ENCODE measurements at regions not wholly inside any gene's neighbourhood (a gene's known extent, or its start where the extent isn't known, plus 50 kb on each side); places are given as distances from the start of the nearest gene placed in this dataset.
"Not testable (repeated sequence)": the region's sequence is repeated elsewhere in the genome, so short reads cannot be mapped to it uniquely, and the experiment has no call there.

DNA sequence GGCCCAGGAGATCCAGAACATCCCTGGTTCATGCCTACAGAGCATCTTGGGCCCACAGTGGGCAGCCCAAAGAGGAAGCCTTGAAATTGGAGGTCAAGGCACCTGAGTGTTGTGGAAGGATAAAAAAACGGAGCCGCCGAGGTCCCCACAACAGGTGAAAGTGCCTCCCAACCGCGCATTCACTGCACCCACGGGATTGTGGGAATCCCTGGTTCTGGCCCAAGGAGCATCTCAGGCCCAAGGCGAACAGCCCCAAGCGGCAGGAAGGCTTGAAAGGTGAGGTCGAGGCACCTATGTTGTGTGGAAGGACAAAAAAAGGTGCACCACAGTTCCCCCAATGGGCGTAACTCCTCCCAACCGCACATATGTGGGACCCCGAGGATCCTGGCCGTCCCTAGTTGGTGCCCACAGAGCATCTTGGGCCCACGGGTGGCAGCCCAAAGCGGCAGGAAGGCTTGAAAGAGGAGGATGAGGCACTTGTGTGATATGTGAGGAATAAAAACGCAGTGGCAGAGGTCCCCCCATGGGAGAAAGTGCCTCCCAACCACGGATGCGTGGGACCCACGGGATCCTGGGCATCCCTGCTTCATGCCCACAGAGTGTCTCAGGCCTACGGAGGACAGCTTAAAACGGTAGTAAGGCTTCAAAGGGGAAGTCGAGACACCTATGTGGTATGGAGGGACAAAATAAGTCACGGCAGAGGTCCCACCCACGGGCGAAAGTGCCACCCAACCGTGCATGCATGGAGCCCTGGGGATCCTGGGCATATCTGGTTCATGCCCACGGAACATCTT, 583.9 kb downstream of the ALG10 start:
- no peak for TF ChIP-seq CTCF (IDR thresholded peaks at IDR 0.05; ENCODE audit: insufficient read depth in 1 of 2, low read depth in 1 of 2, low read length in 1 of 2, severe bottlenecking in 1 of 2, unreplicated experiment in 1 of 2)
- Histone ChIP-seq H3K36me3 (ENCODE audit: control insufficient read depth, insufficient read depth, low read length) (no peaks in the 10 kb centered on the region), H3K9me3 (peaks cover 56% of the 10 kb centered on the region), H3K4me3 (ENCODE audit: low read depth, low read length) (no peak overlapping the region), H3K4me1 (no peaks in the 10 kb centered on the region), H3K27me3 (replicated peaks; ENCODE audit: control insufficient read depth, insufficient read depth, low read length) (no peaks in the 10 kb centered on the region; the same call in 1 of the 2 replicates)
- H3K36me3 Mint-ChIP-seq (ENCODE audit: insufficient read depth, unreplicated experiment), result peaks cover 5% of the 10 kb centered on the region
- no peak overlapping the region for H3K27ac Mint-ChIP-seq (ENCODE audit: unreplicated experiment)
- no TSS peak for BruUV-seq (replicated peaks)
- H3K4me1 Mint-ChIP-seq (ENCODE audit: low read depth, unreplicated experiment), result no peaks in the 10 kb centered on the region
- POLR2A ChIA-PET, result no interaction called here
- H3K9me3 Mint-ChIP-seq (ENCODE audit: unreplicated experiment), result peaks cover 64% of the 10 kb centered on the region
- no peaks in the 10 kb centered on the region for H3K27me3 Mint-ChIP-seq (ENCODE audit: insufficient read depth, unreplicated experiment)
- intact Hi-C loops (cut with micrococcal nuclease; ENCODE audit: unreplicated experiment), result no loop called here
- CTCF ChIA-PET, result no interaction called here
- DNase-seq, result no peak
- no peak overlapping the region for H3K4me3 Mint-ChIP-seq (ENCODE audit: unreplicated experiment)

DNA sequence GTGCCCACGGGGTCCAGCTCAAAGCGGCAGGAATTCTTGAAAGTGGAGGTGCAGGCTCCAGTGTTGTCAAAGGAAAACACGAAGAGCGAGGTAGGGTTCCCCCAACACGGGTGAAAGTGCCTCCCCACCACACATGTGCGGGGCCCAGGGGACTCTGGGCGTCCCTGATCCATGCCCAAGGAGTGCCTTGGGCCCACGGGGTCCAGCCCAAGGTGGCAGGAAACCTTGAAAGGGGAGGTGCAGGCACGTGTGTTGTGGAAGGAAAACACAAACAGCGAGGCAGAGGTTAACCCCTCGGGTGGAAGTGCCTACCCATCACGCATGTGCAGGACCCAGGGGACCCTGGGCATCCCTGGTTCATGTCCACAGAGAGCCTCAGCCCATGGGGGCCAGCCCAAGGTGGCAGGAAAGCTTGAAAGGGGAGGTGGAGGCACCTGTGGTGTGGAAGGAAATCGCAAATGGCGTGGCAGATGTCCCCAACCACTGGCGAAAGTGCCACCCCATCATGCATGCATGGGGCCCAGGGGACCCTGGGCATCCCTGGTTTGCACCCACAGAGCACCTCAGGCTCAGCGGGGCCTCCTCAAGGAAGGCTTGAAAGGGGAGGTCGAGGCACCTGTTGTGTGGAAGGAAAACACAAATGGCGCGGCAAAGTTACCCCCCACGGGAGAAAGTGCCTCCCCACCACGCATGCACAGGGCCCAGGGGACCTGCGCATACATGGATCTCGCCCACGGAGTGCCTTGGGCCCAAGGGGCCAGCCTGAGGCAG, 584.6 kb downstream of the ALG10 start:
- H3K36me3 ChIP-seq (ENCODE audit: control insufficient read depth, insufficient read depth, low read length), result no peaks in the 10 kb centered on the region
- H3K4me1 ChIP-seq, result no peaks in the 10 kb centered on the region
- Mint-ChIP-seq H3K27ac (ENCODE audit: unreplicated experiment) (no peak overlapping the region), H3K27me3 (ENCODE audit: insufficient read depth, unreplicated experiment) (no peaks in the 10 kb centered on the region), H3K4me3 (ENCODE audit: unreplicated experiment) (no peak overlapping the region), H3K36me3 (ENCODE audit: insufficient read depth, unreplicated experiment) (peaks cover 1% of the 10 kb centered on the region), H3K9me3 (ENCODE audit: unreplicated experiment) (peaks cover 64% of the 10 kb centered on the region), H3K4me1 (ENCODE audit: low read depth, unreplicated experiment) (no peaks in the 10 kb centered on the region)
- no peak overlapping the region for H3K4me3 ChIP-seq (ENCODE audit: low read depth, low read length)
- DNase-seq, result no peak
- CTCF ChIA-PET, result no interaction called here
- TF ChIP-seq CTCF (IDR thresholded peaks at IDR 0.05; ENCODE audit: insufficient read depth in 1 of 2, low read depth in 1 of 2, low read length in 1 of 2, severe bottlenecking in 1 of 2, unreplicated experiment in 1 of 2), result no peak
- intact Hi-C loops (cut with micrococcal nuclease; ENCODE audit: unreplicated experiment), result no loop called here
- BruUV-seq (replicated peaks), result no TSS peak
- POLR2A ChIA-PET, result no interaction called here
- peaks cover 49% of the 10 kb centered on the region for H3K9me3 ChIP-seq
- no peaks in the 10 kb centered on the region; the same call in 1 of the 2 replicates for H3K27me3 ChIP-seq (replicated peaks; ENCODE audit: control insufficient read depth, insufficient read depth, low read length)

DNA sequence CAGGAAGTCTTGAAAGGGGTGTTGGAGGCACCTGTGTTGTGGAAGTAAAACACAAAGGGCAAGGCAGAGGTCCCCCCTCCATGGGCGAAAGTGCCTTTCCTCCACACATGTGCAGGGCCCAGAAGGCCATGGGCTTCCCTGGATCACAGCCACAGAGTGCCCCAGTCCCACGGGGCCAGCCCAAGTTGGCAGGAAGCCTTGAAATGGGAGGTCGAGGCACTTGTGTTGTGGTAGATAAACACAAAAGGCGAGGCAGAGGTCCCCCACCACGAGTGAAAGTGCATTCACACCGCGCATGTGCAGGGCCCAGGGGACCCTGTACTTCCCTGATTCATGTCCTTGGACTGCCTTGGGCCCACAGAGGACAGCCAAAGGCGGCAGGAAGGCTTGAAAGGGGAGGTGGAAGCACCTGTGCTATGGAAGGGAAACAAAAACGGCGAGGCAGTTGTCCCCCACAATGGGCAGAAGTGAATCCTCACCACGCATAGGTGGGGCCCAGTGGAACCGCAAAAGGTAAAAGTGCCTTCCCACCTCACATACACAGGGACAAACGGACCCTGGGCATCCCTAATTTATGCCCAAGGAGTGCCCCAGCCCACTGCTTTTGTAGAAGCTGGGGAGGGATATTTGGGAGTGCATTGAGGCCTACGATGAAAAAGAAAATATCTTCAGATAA, 585.4 kb downstream of the ALG10 start:
- no peak for TF ChIP-seq CTCF (IDR thresholded peaks at IDR 0.05; ENCODE audit: insufficient read depth in 1 of 2, low read depth in 1 of 2, low read length in 1 of 2, severe bottlenecking in 1 of 2, unreplicated experiment in 1 of 2)
- POLR2A ChIA-PET, result no interaction called here
- intact Hi-C loops (cut with micrococcal nuclease; ENCODE audit: unreplicated experiment), result no loop called here
- H3K4me1 Mint-ChIP-seq (ENCODE audit: low read depth, unreplicated experiment), result no peaks in the 10 kb centered on the region
- H3K27me3 ChIP-seq (replicated peaks; ENCODE audit: control insufficient read depth, insufficient read depth, low read length), result no peaks in the 10 kb centered on the region
- peaks cover 64% of the 10 kb centered on the region for H3K9me3 Mint-ChIP-seq (ENCODE audit: unreplicated experiment)
- H3K4me3 Mint-ChIP-seq (ENCODE audit: unreplicated experiment), result no peak overlapping the region
- no TSS peak for BruUV-seq (replicated peaks)
- peaks cover 43% of the 10 kb centered on the region for H3K9me3 ChIP-seq
- CTCF ChIA-PET, result no interaction called here
- H3K36me3 ChIP-seq (ENCODE audit: control insufficient read depth, insufficient read depth, low read length), result no peaks in the 10 kb centered on the region
- H3K27me3 Mint-ChIP-seq (ENCODE audit: insufficient read depth, unreplicated experiment), result no peaks in the 10 kb centered on the region
- H3K27ac Mint-ChIP-seq (ENCODE audit: unreplicated experiment), result no peak overlapping the region
- no peaks in the 10 kb centered on the region for H3K36me3 Mint-ChIP-seq (ENCODE audit: insufficient read depth, unreplicated experiment)
- H3K4me1 ChIP-seq, result no peaks in the 10 kb centered on the region
- no peak for DNase-seq
- no peak overlapping the region for H3K4me3 ChIP-seq (ENCODE audit: low read depth, low read length)

GRCh38 chr12:34613988-34614387, 591.7 kb downstream of the ALG10 start:
- CTCF ChIA-PET; H3K4me3 Mint-ChIP-seq (ENCODE audit: unreplicated experiment); H3K4me1 Mint-ChIP-seq (ENCODE audit: low read depth, unreplicated experiment); POLR2A ChIA-PET; H3K4me1 ChIP-seq; H3K36me3 Mint-ChIP-seq (ENCODE audit: insufficient read depth, unreplicated experiment); H3K27me3 Mint-ChIP-seq (ENCODE audit: insufficient read depth, unreplicated experiment); H3K27me3 ChIP-seq (replicated peaks; ENCODE audit: control insufficient read depth, insufficient read depth, low read length); H3K36me3 ChIP-seq (ENCODE audit: control insufficient read depth, insufficient read depth, low read length); H3K27ac Mint-ChIP-seq (ENCODE audit: unreplicated experiment); BruUV-seq (replicated peaks); H3K4me3 ChIP-seq (ENCODE audit: low read depth, low read length); DNase-seq; intact Hi-C loops (cut with micrococcal nuclease; ENCODE audit: unreplicated experiment): not testable (repeated sequence)
- peaks cover 30% of the 10 kb centered on the region for H3K9me3 ChIP-seq
- peaks cover 80% of the 10 kb centered on the region for H3K9me3 Mint-ChIP-seq (ENCODE audit: unreplicated experiment)

All from Caco-2 (cell line).